Loucy (cell line): ENCODE measurements at regions not wholly inside any gene's neighbourhood (a gene's known extent, or its start where the extent isn't known, plus 50 kb on each side); places are given as distances from the start of the nearest gene placed in this dataset.
"Not testable (repeated sequence)": the region's sequence is repeated elsewhere in the genome, so short reads cannot be mapped to it uniquely, and the experiment has no call there.

ENCODE experiments used
- H2AFZ ChIP-seq: fragments of 200-600 bp; sonication (generic); 2 replicates; pipeline ENCODE4 v1.6.0; 2016; ENCODE audit warnings: antibody characterized with exemption, mild to moderate bottlenecking, low read length, moderate library complexity
- H3F3A ChIP-seq: fragments of 200-600 bp; 2 replicates; pipeline ENCODE4 v1.6.0; 2016; ENCODE audit warnings: antibody characterized with exemption, low read depth, mild to moderate bottlenecking
- H3K27me3 ChIP-seq: fragments of 200-600 bp; sonication (generic); 2 replicates; pipeline ENCODE4 v1.6.1; 2014; ENCODE audit warnings: low read length, mild to moderate bottlenecking; ENCODE audit not compliant: insufficient read depth, poor library complexity, severe bottlenecking
- H3K36me3 ChIP-seq: fragments of 200-600 bp; sonication (generic); 2 replicates; pipeline ENCODE4 v1.6.1; 2016; ENCODE audit warnings: low read length; ENCODE audit not compliant: insufficient read depth
- H3K4me1 ChIP-seq: fragments of 200-600 bp; sonication (generic); 2 replicates; pipeline ENCODE4 v1.5.1; 2014; ENCODE audit warnings: low read length, mild to moderate bottlenecking; ENCODE audit not compliant: insufficient read depth, poor library complexity, severe bottlenecking
- H3K4me2 ChIP-seq: fragments of 200-600 bp; sonication (generic); 2 replicates; pipeline ENCODE4 v1.6.0; 2014; ENCODE audit warnings: antibody characterized with exemption, low read length, low read depth, mild to moderate bottlenecking; ENCODE audit not compliant: poor library complexity, severe bottlenecking
- H3K4me3 ChIP-seq: fragments of 200-600 bp; sonication (generic); 2 replicates; pipeline ENCODE4 v1.5.1; 2014; ENCODE audit warnings: low read length, mild to moderate bottlenecking, mixed read lengths; ENCODE audit not compliant: poor library complexity, severe bottlenecking
- H3K79me2 ChIP-seq: fragments of 200-600 bp; sonication (generic); 2 replicates; pipeline ENCODE4 v1.6.1; 2014; ENCODE audit warnings: low read length; ENCODE audit not compliant: insufficient read depth
- H3K9ac ChIP-seq: fragments of 200-600 bp; sonication (generic); 2 replicates; pipeline ENCODE4 v1.6.0; 2014; ENCODE audit warnings: mild to moderate bottlenecking, low read depth, low read length, moderate library complexity; ENCODE audit not compliant: poor library complexity, severe bottlenecking
- H3K9me2 ChIP-seq: fragments of 200-600 bp; sonication (generic); replicated peaks from 2 replicates; pipeline ENCODE4 v1.6.1; 2016; ENCODE audit warnings: low read depth, low read length, mixed read lengths
- H3K9me3 ChIP-seq: fragments of 200-600 bp; sonication (generic); 2 replicates; pipeline ENCODE4 v1.6.1; 2014; ENCODE audit warnings: mild to moderate bottlenecking, antibody characterized with exemption, low read length, low read depth; ENCODE audit not compliant: insufficient read depth
- H4K20me1 ChIP-seq: fragments of 200-600 bp; sonication (generic); 2 replicates; pipeline ENCODE4 v1.6.0; 2014; ENCODE audit warnings: antibody characterized with exemption, low read length, mild to moderate bottlenecking; ENCODE audit not compliant: insufficient read depth, poor library complexity, severe bottlenecking
- CTCF ChIP-seq: fragments of 200-600 bp; sonication (generic); conservative IDR thresholded peaks from 2 replicates; pipeline ENCODE4 v1.5.1; 2014; ENCODE audit warnings: mild to moderate bottlenecking, antibody characterized with exemption, low read length
- EZH2phosphoT487 ChIP-seq: fragments of 200-600 bp; IDR thresholded peaks from 2 replicates; pipeline ENCODE4 v1.6.1; 2018; ENCODE audit warnings: antibody characterized with exemption, mild to moderate bottlenecking, moderate library complexity, borderline replicate concordance

GRCh38 chr5:57360871-57361270 lies 121.7 kb downstream of the ACTBL2 start:
- TF ChIP-seq CTCF (no peak), EZH2phosphoT487 (no peak)
- Histone ChIP-seq H3K4me3 (no peak overlapping the region), H3K27me3 (no peaks in the 10 kb centered on the region), H3K4me2 (no peak overlapping the region), H3K9ac (no peak overlapping the region), H2AFZ (no peak overlapping the region), H3K4me1 (no peaks in the 10 kb centered on the region), H3K36me3 (no peaks in the 10 kb centered on the region), H3K9me3 (no peaks in the 10 kb centered on the region), H3K9me2 (no peaks in the 10 kb centered on the region), H4K20me1 (no peaks in the 10 kb centered on the region), H3F3A (no peaks in the 10 kb centered on the region), H3K79me2 (no peaks in the 10 kb centered on the region)

- Histone ChIP-seq H3K9ac (no peak overlapping the region), H3K79me2 (no peaks in the 10 kb centered on the region), H3K36me3 (no peaks in the 10 kb centered on the region), H4K20me1 (no peaks in the 10 kb centered on the region), H3K4me2 (no peak overlapping the region), H3K4me3 (no peak overlapping the region), H3K9me2 (no peaks in the 10 kb centered on the region), H3K27me3 (no peaks in the 10 kb centered on the region), H3K9me3 (no peaks in the 10 kb centered on the region), H2AFZ (no peak overlapping the region), H3K4me1 (no peaks in the 10 kb centered on the region), H3F3A (no peaks in the 10 kb centered on the region)
- no peak for TF ChIP-seq EZH2phosphoT487
- TF ChIP-seq CTCF: no peak
Measured at GRCh38 chr5:57358796-57359592, 123.6 kb downstream of the ACTBL2 start.

- not testable (repeated sequence) for H3K9me2 ChIP-seq, H4K20me1 ChIP-seq, H3K4me1 ChIP-seq, H3K4me2 ChIP-seq, H3F3A ChIP-seq, H3K36me3 ChIP-seq, H3K79me2 ChIP-seq, H3K9ac ChIP-seq, H2AFZ ChIP-seq, H3K27me3 ChIP-seq, H3K9me3 ChIP-seq, H3K4me3 ChIP-seq
Measured at GRCh38 chr5:57356850-57357249, 125.8 kb downstream of the ACTBL2 start.

- no peaks in the 10 kb centered on the region for H3K36me3 ChIP-seq
- H3K27me3 ChIP-seq: no peaks in the 10 kb centered on the region
- H3K9me3 ChIP-seq: no peaks in the 10 kb centered on the region
- TF ChIP-seq CTCF (no peak), EZH2phosphoT487 (no peak)
- H3K79me2 ChIP-seq: no peaks in the 10 kb centered on the region
- no peak overlapping the region for H3K9ac ChIP-seq
- no peak overlapping the region for H3K4me2 ChIP-seq
- no peaks in the 10 kb centered on the region for H3F3A ChIP-seq
- H3K4me3 ChIP-seq: no peak overlapping the region
- no peaks in the 10 kb centered on the region for H3K4me1 ChIP-seq
- no peaks in the 10 kb centered on the region for H3K9me2 ChIP-seq
- H2AFZ ChIP-seq: no peak overlapping the region
- H4K20me1 ChIP-seq: no peaks in the 10 kb centered on the region
Measured at GRCh38 chr5:57349214-57349613, 133.4 kb downstream of the ACTBL2 start.
